Lower lobe of right lung (tissue), 2 donors: ENCODE measurements at regions not wholly inside any gene's neighbourhood (a gene's known extent, or its start where the extent isn't known, plus 50 kb on each side); places are given as distances from the start of the nearest gene placed in this dataset.

Experiments used
- ATAC-seq, 2 donors: fragments of 200-7000 bp; cut with Tn5 transposase; one replicate each; pipeline ENCODE4 v1.9.1; 2020 to 2022; ENCODE audit warnings: mild to moderate bottlenecking in 2 of 2, moderate library complexity in 2 of 2
- DNase-seq: peaks from one replicate; pipeline ENCODE4 v3.0.0-alpha.2; 2020
- H3K27ac ChIP-seq: fragments of 200-600 bp; one replicate; pipeline ENCODE4 v1.8.0; 2022
- H3K27me3 ChIP-seq: fragments of 200-600 bp; one replicate; pipeline ENCODE4 v1.8.0; 2022; ENCODE audit warnings: low read depth
- H3K36me3 ChIP-seq: fragments of 200-600 bp; one replicate; pipeline ENCODE4 v1.8.0; 2022; ENCODE audit warnings: mild to moderate bottlenecking
- H3K4me1 ChIP-seq: fragments of 200-600 bp; one replicate; pipeline ENCODE4 v1.8.0; 2022
- H3K4me3 ChIP-seq: fragments of 200-600 bp; one replicate; pipeline ENCODE4 v1.8.0; 2022; ENCODE audit warnings: mild to moderate bottlenecking
- H3K9me3 ChIP-seq: fragments of 200-600 bp; one replicate; pipeline ENCODE4 v1.8.0; 2022
- CTCF ChIP-seq: fragments of 200-600 bp; IDR thresholded peaks from one replicate; pipeline ENCODE4 v1.8.0; 2022; ENCODE audit warnings: antibody characterized with exemption, mild to moderate bottlenecking
- intact Hi-C: fragments of 100-400 bp; cut with DNase I; formaldehyde crosslinking; loops from one replicate; pipeline ENCODE4 v1.11.0; 2022
- donor health status: DM: no; HTN: yes; CAD: no; lungs with severe emphysema.

- no peak for DNase-seq
- Histone ChIP-seq H3K27ac (no peak overlapping the region), H3K4me3 (no peak overlapping the region), H3K4me1 (no peaks in the 10 kb centered on the region), H3K36me3 (no peaks in the 10 kb centered on the region), H3K9me3 (no peaks in the 10 kb centered on the region), H3K27me3 (no peaks in the 10 kb centered on the region)
- intact Hi-C loops = no loop called here
- TF ChIP-seq CTCF = no peak
- no peak for ATAC-seq
Observed at GRCh38 chr9:135370411-135371375, 108.9 kb upstream of the PPP1R26 start.

DNA sequence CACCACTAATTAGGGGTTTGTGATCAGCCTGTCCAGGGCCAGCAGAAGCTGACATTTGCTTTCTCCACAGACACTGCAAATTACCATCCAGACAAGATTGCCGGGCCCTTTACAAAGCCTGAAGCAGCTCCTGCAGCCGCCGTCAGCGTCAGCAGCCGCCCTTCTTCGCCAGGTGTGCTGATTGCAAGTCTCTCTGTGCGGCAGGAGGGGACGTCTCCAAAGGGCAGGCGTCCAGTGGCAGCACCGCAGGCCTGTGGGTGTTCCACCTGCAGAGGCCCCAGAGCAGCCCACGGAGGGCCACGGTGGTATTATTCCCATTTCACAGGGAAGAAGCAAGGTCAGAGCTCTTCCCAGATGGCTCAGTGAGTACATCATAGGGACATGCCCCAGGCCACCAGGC is 108.0 kb upstream of the PPP1R26 start:
- no peak for TF ChIP-seq CTCF
- no peaks in the 10 kb centered on the region for H3K4me1 ChIP-seq
- intact Hi-C loops = no loop called here
- no peaks in the 10 kb centered on the region for H3K27me3 ChIP-seq
- H3K4me3 ChIP-seq = no peak overlapping the region
- ATAC-seq (no peak), DNase-seq (no peak)
- no peaks in the 10 kb centered on the region for H3K36me3 ChIP-seq
- H3K9me3 ChIP-seq = no peaks in the 10 kb centered on the region
- no peak overlapping the region for H3K27ac ChIP-seq

DNA sequence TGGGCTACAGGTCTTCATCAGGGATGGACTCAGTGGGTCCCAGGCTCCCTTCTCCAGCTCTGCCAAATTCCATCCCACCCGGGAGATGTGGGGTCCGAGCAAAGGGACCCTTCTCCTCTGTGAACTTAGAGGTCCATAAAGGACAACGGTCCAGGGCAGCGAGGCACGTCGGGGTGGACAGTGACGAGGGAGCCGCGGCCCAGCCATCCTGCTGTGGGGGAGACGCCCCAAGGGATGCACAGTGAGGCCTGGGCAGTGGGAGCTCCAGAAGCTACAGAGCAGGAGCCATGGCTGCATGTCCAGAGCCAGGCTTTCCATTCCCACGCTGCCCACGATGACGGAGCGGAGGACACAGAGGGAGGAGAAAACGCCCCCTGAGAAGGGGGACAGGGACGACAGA is 107.5 kb upstream of the PPP1R26 start:
- no peaks in the 10 kb centered on the region for H3K9me3 ChIP-seq
- no peak overlapping the region for H3K4me3 ChIP-seq
- TF ChIP-seq CTCF = no peak
- no peak overlapping the region for H3K27ac ChIP-seq
- intact Hi-C loops = no loop called here
- no peaks in the 10 kb centered on the region for H3K36me3 ChIP-seq
- H3K27me3 ChIP-seq = no peaks in the 10 kb centered on the region
- DNase-seq (no peak), ATAC-seq (no peak)
- no peaks in the 10 kb centered on the region for H3K4me1 ChIP-seq

DNA sequence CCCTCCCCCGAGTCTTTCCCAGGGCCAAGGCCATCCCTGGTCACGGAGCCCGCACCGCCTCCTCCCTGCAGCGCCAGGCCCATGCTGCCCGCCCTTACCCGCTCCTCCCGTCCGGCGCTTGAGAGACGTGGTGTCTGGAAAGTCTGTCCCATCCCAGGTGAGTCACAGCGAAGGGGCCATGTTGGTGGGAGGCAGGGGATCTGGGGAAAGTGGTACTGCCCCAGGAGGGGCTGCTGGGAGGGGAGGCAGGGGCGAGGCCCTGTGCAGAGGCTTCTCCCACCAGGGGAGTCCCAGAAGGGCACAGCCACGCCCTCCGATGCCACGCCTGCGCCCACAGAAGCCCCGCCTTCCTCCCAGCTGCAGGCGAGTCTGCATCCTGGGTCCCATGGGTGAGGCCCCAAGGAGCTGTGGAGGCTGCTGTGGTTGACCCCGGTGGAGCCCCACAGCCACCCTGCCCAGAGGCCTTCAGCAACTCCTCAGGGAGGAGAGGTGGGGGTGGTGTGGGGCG is 107.0 kb upstream of the PPP1R26 start:
- Histone ChIP-seq H3K4me3 (no peak overlapping the region), H3K27ac (no peak overlapping the region), H3K36me3 (no peaks in the 10 kb centered on the region), H3K4me1 (no peaks in the 10 kb centered on the region), H3K9me3 (no peaks in the 10 kb centered on the region), H3K27me3 (no peaks in the 10 kb centered on the region)
- ATAC-seq (no peak), DNase-seq (no peak)
- intact Hi-C loops = no loop called here
- no peak for TF ChIP-seq CTCF

DNA sequence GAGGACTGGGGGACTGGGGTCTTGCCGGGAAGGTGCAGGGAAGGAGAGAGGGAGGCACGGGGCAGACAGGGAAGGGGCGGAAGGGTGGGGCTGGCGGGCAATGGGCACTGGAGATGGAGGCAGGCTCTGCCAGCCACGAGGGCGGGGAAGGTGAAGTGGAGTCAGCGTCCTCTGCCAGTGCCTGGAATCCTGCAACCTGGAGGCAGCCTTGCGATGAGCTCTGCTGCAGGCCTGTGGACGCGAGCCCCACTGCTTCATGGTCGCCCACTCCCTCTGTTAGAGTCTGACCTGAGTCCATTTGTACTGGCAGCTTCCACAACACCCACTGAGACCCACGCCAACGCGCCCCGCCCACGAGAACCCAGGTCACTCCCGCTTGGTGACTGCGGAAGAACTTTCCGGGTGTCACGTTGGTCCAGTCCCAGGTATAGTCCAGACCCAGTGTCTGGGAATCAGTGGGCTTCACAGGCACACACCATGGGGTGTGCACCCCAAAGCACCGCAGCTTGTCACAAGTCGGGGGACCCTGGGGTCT is 106.4 kb upstream of the PPP1R26 start:
- TF ChIP-seq CTCF = no peak
- Histone ChIP-seq H3K9me3 (no peaks in the 10 kb centered on the region), H3K4me1 (no peaks in the 10 kb centered on the region), H3K27ac (no peak overlapping the region), H3K36me3 (no peaks in the 10 kb centered on the region), H3K4me3 (no peak overlapping the region), H3K27me3 (no peaks in the 10 kb centered on the region)
- DNase-seq (no peak), ATAC-seq (no peak)
- intact Hi-C loops = no loop called here
